ENCODE measurements at regions not wholly inside any gene's neighbourhood (a gene's known extent, or its start where the extent isn't known, plus 50 kb on each side); places are given as distances from the start of the nearest gene placed in this dataset.
"Not testable (repeated sequence)": the region's sequence is repeated elsewhere in the genome, so short reads cannot be mapped to it uniquely, and the experiment has no call there.

DNA sequence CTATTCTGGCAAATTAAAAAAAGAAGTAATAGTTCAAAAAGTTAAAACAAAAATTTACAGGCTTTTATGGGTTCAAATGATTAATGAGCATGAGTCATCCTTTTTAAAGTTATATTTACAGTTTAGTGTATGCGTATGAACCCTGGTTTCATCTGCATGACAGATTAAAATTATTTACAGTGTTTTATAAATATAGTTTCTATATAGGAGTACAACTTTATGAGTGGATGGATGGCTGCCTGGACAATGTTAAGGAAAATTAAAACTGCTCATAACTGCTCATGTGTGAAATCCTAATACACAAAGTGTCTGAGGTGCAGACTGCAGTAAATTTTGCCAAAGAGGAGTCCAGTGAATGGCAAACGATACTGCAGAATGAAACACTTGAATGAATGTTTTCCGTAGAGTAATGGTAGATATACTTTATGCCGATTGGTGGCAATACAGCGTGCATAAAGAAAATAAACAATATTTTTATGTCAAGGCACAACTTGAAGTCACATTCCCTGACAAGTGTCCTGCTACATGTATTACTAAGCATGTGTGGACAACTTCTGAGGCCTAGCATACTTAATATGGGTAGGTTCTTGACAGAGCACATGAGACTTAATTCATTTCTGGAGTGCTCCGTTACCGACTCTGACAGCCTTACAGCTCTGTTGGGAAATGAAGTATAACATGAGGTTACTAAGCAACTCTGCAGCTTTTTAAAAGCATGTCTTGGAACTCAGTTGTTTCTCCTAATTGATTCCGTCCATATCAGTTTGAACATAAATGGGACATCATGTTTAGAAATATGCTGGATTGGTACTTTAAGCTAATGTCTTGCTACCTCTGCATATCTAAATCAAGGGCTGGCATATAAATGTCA lies 985.6 kb upstream of the PCDH7 start:
- H3K4me3 Mint-ChIP-seq = no peak overlapping the region
- H3K27ac Mint-ChIP-seq = no peak overlapping the region
- no peaks in the 10 kb centered on the region for H3K4me1 Mint-ChIP-seq (ENCODE audit: low read depth)
- H3K27me3 Mint-ChIP-seq (ENCODE audit: low read depth) = no peaks in the 10 kb centered on the region
- no peaks in the 10 kb centered on the region for H3K36me3 Mint-ChIP-seq (ENCODE audit: low read depth)
- H3K9me3 Mint-ChIP-seq = peaks cover 20% of the 10 kb centered on the region

GRCh38 chr4:29756966-29757365 lies 963.2 kb upstream of the PCDH7 start:
- Mint-ChIP-seq H3K36me3 (ENCODE audit: low read depth) (no peaks in the 10 kb centered on the region), H3K27ac (no peak overlapping the region), H3K4me3 (no peak overlapping the region), H3K9me3 (peaks cover 4% of the 10 kb centered on the region), H3K27me3 (ENCODE audit: low read depth) (no peaks in the 10 kb centered on the region), H3K4me1 (ENCODE audit: low read depth) (no peaks in the 10 kb centered on the region)

- Mint-ChIP-seq H3K4me3 (no peak overlapping the region), H3K9me3 (peaks cover 7% of the 10 kb centered on the region), H3K27ac (no peak overlapping the region), H3K4me1 (ENCODE audit: low read depth) (no peaks in the 10 kb centered on the region), H3K27me3 (ENCODE audit: low read depth) (no peaks in the 10 kb centered on the region), H3K36me3 (ENCODE audit: low read depth) (no peaks in the 10 kb centered on the region)
Measured at GRCh38 chr4:29762151-29762550, 958.0 kb upstream of the PCDH7 start.

- Mint-ChIP-seq H3K4me1 (ENCODE audit: low read depth) (no peaks in the 10 kb centered on the region), H3K36me3 (ENCODE audit: low read depth) (no peaks in the 10 kb centered on the region), H3K9me3 (peaks cover 37% of the 10 kb centered on the region), H3K27me3 (ENCODE audit: low read depth) (no peaks in the 10 kb centered on the region), H3K27ac (no peak overlapping the region), H3K4me3 (no peak overlapping the region)
Measured at GRCh38 chr4:29770627-29771026, 949.5 kb upstream of the PCDH7 start.

DNA sequence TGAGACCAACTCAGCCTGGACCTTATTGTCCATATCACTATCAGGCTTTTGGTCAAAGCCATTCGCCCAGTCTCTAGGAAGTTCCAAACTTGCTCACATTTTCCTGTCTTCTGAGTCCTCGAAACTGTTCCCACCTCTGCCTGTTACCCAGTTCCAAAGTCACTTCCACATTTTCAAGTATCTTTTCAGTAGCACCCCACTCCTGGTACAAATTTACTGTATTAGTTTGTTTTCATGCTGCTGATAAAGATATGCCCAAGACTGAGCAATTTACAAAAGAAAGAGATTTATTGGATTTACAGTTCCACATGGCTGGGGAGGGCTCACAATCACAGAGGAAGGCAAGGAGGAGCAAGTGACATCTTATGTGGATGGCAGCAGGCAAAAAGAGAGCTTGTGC lies 932.0 kb upstream of the PCDH7 start:
- not testable (repeated sequence) for H3K27ac Mint-ChIP-seq; H3K27me3 Mint-ChIP-seq (ENCODE audit: low read depth); H3K4me1 Mint-ChIP-seq (ENCODE audit: low read depth); H3K36me3 Mint-ChIP-seq (ENCODE audit: low read depth); H3K4me3 Mint-ChIP-seq
- H3K9me3 Mint-ChIP-seq = peaks cover 31% of the 10 kb centered on the region

- Mint-ChIP-seq H3K4me1 (ENCODE audit: low read depth) (no peaks in the 10 kb centered on the region), H3K27me3 (ENCODE audit: low read depth) (no peaks in the 10 kb centered on the region), H3K27ac (no peak overlapping the region), H3K4me3 (no peak overlapping the region), H3K36me3 (ENCODE audit: low read depth) (no peaks in the 10 kb centered on the region), H3K9me3 (peaks cover 23% of the 10 kb centered on the region)
Measured at GRCh38 chr4:29805245-29805644, 914.9 kb upstream of the PCDH7 start.

- peaks cover 27% of the 10 kb centered on the region for H3K9me3 Mint-ChIP-seq
- H3K4me3 Mint-ChIP-seq = no peak overlapping the region
- no peak overlapping the region for H3K27ac Mint-ChIP-seq
- H3K4me1 Mint-ChIP-seq (ENCODE audit: low read depth) = no peaks in the 10 kb centered on the region
- no peaks in the 10 kb centered on the region for H3K27me3 Mint-ChIP-seq (ENCODE audit: low read depth)
- H3K36me3 Mint-ChIP-seq (ENCODE audit: low read depth) = no peaks in the 10 kb centered on the region
Measured at GRCh38 chr4:29805916-29806480, 914.2 kb upstream of the PCDH7 start.

DNA sequence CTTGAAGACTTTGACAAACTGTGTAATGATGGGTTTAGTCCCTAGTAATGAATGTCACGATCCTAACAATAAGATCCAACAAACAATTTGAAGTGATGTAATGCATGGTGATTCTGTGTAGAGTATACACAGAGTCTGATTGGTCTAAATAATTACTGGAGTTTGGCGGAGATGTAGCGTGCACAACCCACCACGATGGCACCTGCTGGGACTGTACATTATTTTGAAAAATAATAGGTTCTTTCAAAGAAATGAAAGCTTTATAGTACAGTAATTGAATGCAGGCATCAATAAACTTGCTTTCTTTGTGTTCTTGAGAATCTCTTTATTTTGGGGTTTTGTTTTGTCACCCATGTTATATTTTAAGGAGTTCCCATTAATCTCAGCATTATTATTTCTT lies 902.2 kb upstream of the PCDH7 start:
- Mint-ChIP-seq H3K4me1 (ENCODE audit: low read depth) (no peaks in the 10 kb centered on the region), H3K27ac (no peak overlapping the region), H3K27me3 (ENCODE audit: low read depth) (no peaks in the 10 kb centered on the region), H3K36me3 (ENCODE audit: low read depth) (no peaks in the 10 kb centered on the region), H3K4me3 (no peak overlapping the region), H3K9me3 (peaks cover 23% of the 10 kb centered on the region)

GRCh38 chr4:29829067-29829466 lies 891.1 kb upstream of the PCDH7 start:
- H3K27ac Mint-ChIP-seq = no peak overlapping the region
- H3K9me3 Mint-ChIP-seq = peaks cover 32% of the 10 kb centered on the region
- no peaks in the 10 kb centered on the region for H3K4me1 Mint-ChIP-seq (ENCODE audit: low read depth)
- H3K4me3 Mint-ChIP-seq = no peak overlapping the region
- no peaks in the 10 kb centered on the region for H3K36me3 Mint-ChIP-seq (ENCODE audit: low read depth)
- H3K27me3 Mint-ChIP-seq (ENCODE audit: low read depth) = no peaks in the 10 kb centered on the region

- Mint-ChIP-seq H3K36me3 (ENCODE audit: low read depth) (no peaks in the 10 kb centered on the region), H3K4me3 (no peak overlapping the region), H3K27ac (no peak overlapping the region), H3K4me1 (ENCODE audit: low read depth) (no peaks in the 10 kb centered on the region), H3K9me3 (peaks cover 27% of the 10 kb centered on the region), H3K27me3 (ENCODE audit: low read depth) (no peaks in the 10 kb centered on the region)
Measured at GRCh38 chr4:29852537-29852936, 867.6 kb upstream of the PCDH7 start.

GRCh38 chr4:29853833-29854232 lies 866.3 kb upstream of the PCDH7 start:
- H3K4me3 Mint-ChIP-seq = no peak overlapping the region
- peaks cover 33% of the 10 kb centered on the region for H3K9me3 Mint-ChIP-seq
- no peaks in the 10 kb centered on the region for H3K4me1 Mint-ChIP-seq (ENCODE audit: low read depth)
- no peaks in the 10 kb centered on the region for H3K27me3 Mint-ChIP-seq (ENCODE audit: low read depth)
- H3K36me3 Mint-ChIP-seq (ENCODE audit: low read depth) = no peaks in the 10 kb centered on the region
- no peak overlapping the region for H3K27ac Mint-ChIP-seq

DNA sequence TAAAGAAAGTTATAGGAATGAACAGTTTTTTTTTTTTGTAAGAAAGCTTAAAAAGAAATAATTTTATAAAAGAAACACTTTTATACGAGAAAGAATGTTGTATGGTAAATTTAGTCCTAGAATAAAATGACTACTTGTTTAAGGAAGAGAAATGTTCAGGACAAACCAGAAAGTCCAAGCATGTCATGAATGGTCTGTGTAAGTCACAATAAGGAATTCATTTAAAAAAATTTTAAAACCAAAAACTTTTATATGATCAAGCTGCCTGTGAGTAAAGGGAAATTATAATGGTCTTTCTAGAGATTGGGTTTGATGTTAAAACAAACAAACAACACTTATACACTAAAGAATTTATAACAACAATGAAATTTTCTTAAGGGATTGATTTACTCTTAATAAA lies 858.9 kb upstream of the PCDH7 start:
- Mint-ChIP-seq H3K27ac (no peak overlapping the region), H3K36me3 (ENCODE audit: low read depth) (no peaks in the 10 kb centered on the region), H3K27me3 (ENCODE audit: low read depth) (no peaks in the 10 kb centered on the region), H3K4me3 (no peak overlapping the region), H3K4me1 (ENCODE audit: low read depth) (no peaks in the 10 kb centered on the region), H3K9me3 (peaks cover 36% of the 10 kb centered on the region)

- H3K27ac Mint-ChIP-seq = no peak overlapping the region
- no peaks in the 10 kb centered on the region for H3K4me1 Mint-ChIP-seq (ENCODE audit: low read depth)
- H3K27me3 Mint-ChIP-seq (ENCODE audit: low read depth) = no peaks in the 10 kb centered on the region
- H3K4me3 Mint-ChIP-seq = no peak overlapping the region
- no peaks in the 10 kb centered on the region for H3K36me3 Mint-ChIP-seq (ENCODE audit: low read depth)
- H3K9me3 Mint-ChIP-seq = peaks cover 17% of the 10 kb centered on the region
Measured at GRCh38 chr4:29867412-29867811, 852.8 kb upstream of the PCDH7 start.

DNA sequence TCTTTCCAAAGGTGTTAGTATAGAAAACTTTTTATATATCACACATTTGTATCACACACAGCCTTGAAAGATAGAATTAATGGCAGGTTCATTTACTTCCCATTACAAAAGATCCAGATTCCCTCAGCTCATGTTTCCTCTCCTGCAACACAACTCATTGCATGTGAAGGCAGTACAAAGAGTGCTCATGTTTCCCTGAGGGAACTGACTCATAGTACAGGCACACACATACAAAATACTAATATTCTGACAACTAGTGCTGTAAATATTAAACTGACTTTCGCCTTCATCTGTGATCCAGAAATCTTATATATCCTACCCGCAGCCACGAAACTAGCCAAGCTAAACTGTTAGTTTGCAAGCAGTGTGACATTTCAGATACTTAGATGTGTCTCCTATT lies 819.8 kb upstream of the PCDH7 start:
- Mint-ChIP-seq H3K4me3 (no peak overlapping the region), H3K27me3 (ENCODE audit: low read depth) (no peaks in the 10 kb centered on the region), H3K36me3 (ENCODE audit: low read depth) (no peaks in the 10 kb centered on the region), H3K27ac (no peak overlapping the region), H3K9me3 (peaks cover 4% of the 10 kb centered on the region), H3K4me1 (ENCODE audit: low read depth) (no peaks in the 10 kb centered on the region)

DNA sequence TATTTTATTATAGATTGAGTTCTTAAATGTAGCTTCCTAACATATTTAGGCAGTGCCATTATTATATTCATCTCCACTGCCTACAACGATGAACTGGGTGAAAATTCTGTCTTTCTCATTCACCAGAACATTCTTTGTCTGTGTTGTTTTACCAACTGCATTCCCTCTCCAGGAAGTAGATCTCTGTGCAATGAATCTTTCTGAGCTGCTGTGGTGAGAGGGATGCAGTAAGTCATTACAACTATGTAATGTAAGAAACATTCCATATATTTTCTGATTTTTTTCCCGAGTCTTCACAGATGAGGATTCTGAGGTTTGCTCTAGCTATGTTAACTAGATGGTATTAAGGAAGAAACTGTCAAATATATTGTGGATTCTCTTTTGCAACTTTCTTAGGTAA lies 811.9 kb upstream of the PCDH7 start:
- H3K4me1 Mint-ChIP-seq (ENCODE audit: low read depth) = no peaks in the 10 kb centered on the region
- no peaks in the 10 kb centered on the region for H3K36me3 Mint-ChIP-seq (ENCODE audit: low read depth)
- no peaks in the 10 kb centered on the region for H3K27me3 Mint-ChIP-seq (ENCODE audit: low read depth)
- H3K9me3 Mint-ChIP-seq = peaks cover 21% of the 10 kb centered on the region
- H3K27ac Mint-ChIP-seq = no peak overlapping the region
- no peak overlapping the region for H3K4me3 Mint-ChIP-seq
